Spinal cord (tissue), 9 donors: ENCODE measurements at regions not wholly inside any gene's neighbourhood (a gene's known extent, or its start where the extent isn't known, plus 50 kb on each side); places are given as distances from the start of the nearest gene placed in this dataset.
A peak's percentile ranks its signal among the peaks of the same experiment; 100 is the strongest.
"Not testable (repeated sequence)": the region's sequence is repeated elsewhere in the genome, so short reads cannot be mapped to it uniquely, and the experiment has no call there.

ENCODE experiments used
- DNase-seq, 6 donors: peaks; one replicate each; pipeline versions ENCODE4 v3.0.0 to v3.0.0-alpha.2; 2013 to 2015; ENCODE audit warnings: low spot score in 6 of 6, low read depth in 4 of 6
- H3K27ac ChIP-seq: one replicate; pipeline ENCODE4 v1.5.1; 2013; ENCODE audit warnings: low read depth, low read length, control low read depth
- H3K27me3 ChIP-seq: one replicate; pipeline ENCODE4 v1.6.1; 2013; ENCODE audit warnings: low read length; ENCODE audit not compliant: control insufficient read depth, insufficient read depth
- H3K36me3 ChIP-seq: one replicate; pipeline ENCODE4 v1.6.1; 2013; ENCODE audit warnings: low read length; ENCODE audit not compliant: control insufficient read depth, insufficient read depth
- H3K4me1 ChIP-seq: one replicate; pipeline ENCODE4 v1.6.1; 2013; ENCODE audit warnings: low read length; ENCODE audit not compliant: control insufficient read depth, insufficient read depth
- H3K4me3 ChIP-seq: one replicate; pipeline ENCODE4 v1.5.1; 2013; ENCODE audit warnings: low read depth, low read length, control low read depth
- H3K9me3 ChIP-seq: one replicate; pipeline ENCODE4 v1.6.1; 2013; ENCODE audit warnings: low read length; ENCODE audit not compliant: control insufficient read depth, insufficient read depth
- WGBS: methylation state at CpG from one replicate; pipeline ENCODE4 v1.1.5; 2013; ENCODE audit warnings: missing lambda C conversion rate; ENCODE audit not compliant: insufficient coverage; 5-methylcytosine and 5-hydroxymethylcytosine counted together
- donor health status: healthy.

DNA sequence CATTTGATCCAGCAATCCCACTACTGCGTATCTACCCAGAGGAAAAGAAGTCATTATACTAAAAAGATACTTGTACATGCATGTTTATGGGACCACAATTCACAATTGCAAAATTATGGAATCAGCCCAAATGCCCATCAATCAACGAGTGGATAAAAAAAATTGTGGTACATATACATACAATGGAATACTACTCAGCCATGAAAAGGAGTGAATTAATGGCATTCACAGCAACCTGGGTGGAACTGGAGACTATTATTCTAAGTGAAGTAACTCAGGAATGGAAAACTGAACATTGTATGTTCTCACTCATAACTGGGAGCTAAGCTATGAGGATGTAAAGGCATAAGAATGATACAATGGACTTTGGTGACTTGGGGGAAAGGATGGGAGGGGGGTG lies 227.3 kb downstream of the IGSF11 start:
- not testable (repeated sequence) for H3K27me3 ChIP-seq, DNase-seq, H3K9me3 ChIP-seq, H3K27ac ChIP-seq, H3K4me1 ChIP-seq, H3K4me3 ChIP-seq, H3K36me3 ChIP-seq
- WGBS = no CpG with 5 or more reads among the region's 2 CpGs

- Histone ChIP-seq H3K36me3 (no peaks in the 10 kb centered on the region), H3K9me3 (peaks cover 2% of the 10 kb centered on the region), H3K4me1 (no peaks in the 10 kb centered on the region), H3K4me3 (no peak overlapping the region), H3K27me3 (no peaks in the 10 kb centered on the region), H3K27ac (no peak overlapping the region)
- no peak for DNase-seq
- WGBS = 56% methylated on average over 3 of the region's 6 CpGs
Observed at GRCh38 chr3:118808723-118809122, 225.9 kb downstream of the IGSF11 start.

GRCh38 chr3:118809696-118810498 lies 224.7 kb downstream of the IGSF11 start:
- no peak for DNase-seq
- WGBS = 63% methylated on average over 2 of the region's 9 CpGs
- Histone ChIP-seq H3K4me3 (no peak overlapping the region), H3K4me1 (no peaks in the 10 kb centered on the region), H3K9me3 (peaks cover 2% of the 10 kb centered on the region), H3K27ac (no peak overlapping the region), H3K36me3 (no peaks in the 10 kb centered on the region), H3K27me3 (no peaks in the 10 kb centered on the region)

DNA sequence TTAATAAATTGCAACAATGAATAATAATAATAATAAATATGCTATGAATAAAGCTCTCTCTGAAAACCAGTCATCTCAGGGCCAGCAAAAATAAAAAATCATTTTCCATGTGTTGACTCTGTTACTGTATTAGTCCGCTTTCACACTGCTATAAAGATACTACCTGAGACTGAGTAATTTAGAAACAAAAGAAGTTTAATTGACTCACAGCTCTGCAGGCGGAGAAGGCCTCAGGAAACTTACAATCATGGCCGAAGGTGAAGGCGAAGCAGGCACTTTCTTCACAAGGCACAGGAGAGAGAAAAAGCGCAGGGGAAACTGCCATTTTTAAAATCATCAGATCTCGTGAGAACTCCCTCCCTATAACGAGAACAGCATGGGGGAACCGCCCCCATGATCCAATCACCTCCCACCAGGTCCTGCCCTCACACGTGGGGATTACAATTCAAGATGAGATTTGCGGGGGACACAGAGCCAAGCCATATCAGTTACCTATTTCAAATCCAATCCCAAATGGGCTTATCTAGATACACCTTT lies 224.1 kb downstream of the IGSF11 start:
- H3K4me3 ChIP-seq = no peak overlapping the region
- no peaks in the 10 kb centered on the region for H3K4me1 ChIP-seq
- H3K27ac ChIP-seq = no peak overlapping the region
- H3K9me3 ChIP-seq = peaks cover 2% of the 10 kb centered on the region
- H3K27me3 ChIP-seq = no peaks in the 10 kb centered on the region
- DNase-seq = no peak
- H3K36me3 ChIP-seq = no peaks in the 10 kb centered on the region
- WGBS = 86% methylated on average over 7 of the region's 10 CpGs

GRCh38 chr3:118811236-118811732 lies 223.4 kb downstream of the IGSF11 start:
- peak in 1 of 6 donors; percentile 33 for DNase-seq
- Histone ChIP-seq H3K4me3 (no peak overlapping the region), H3K27me3 (no peaks in the 10 kb centered on the region), H3K4me1 (no peaks in the 10 kb centered on the region), H3K27ac (no peak overlapping the region), H3K9me3 (peaks cover 2% of the 10 kb centered on the region), H3K36me3 (no peaks in the 10 kb centered on the region)
- WGBS = no CpG with 5 or more reads among the region's 3 CpGs

- 69% methylated on average over 2 of the region's 4 CpGs for WGBS
- H3K4me1 ChIP-seq = no peaks in the 10 kb centered on the region
Observed at GRCh38 chr3:118813472-118813871, 221.2 kb downstream of the IGSF11 start.

DNA sequence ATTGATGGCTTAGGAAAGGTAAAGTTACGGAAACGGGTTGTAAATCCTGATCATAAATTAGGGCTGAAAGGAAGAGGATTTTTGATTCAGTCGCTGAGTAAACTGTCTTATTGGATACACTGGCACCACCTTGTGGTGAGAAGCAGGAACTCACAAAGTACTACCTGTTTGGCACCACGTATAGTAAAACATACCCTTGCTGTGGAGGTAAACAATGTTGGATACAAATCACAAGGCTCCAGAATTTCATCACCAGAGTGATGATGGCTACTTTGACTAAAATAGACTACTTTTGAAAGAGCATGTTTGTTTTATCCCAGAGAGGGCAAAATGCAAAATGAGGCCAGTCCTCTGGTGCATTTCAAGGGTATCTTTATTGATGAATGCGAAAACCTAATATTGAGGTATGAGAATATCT lies 216.9 kb downstream of the IGSF11 start:
- H3K27ac ChIP-seq = no peak overlapping the region
- no peaks in the 10 kb centered on the region for H3K27me3 ChIP-seq
- H3K4me1 ChIP-seq = no peaks in the 10 kb centered on the region
- WGBS = 3% methylated on average over 3 of the region's 5 CpGs
- H3K9me3 ChIP-seq = no peaks in the 10 kb centered on the region
- peak in 5 of 6 donors; percentile 50 to 94 (median 68) for DNase-seq
- H3K4me3 ChIP-seq = no peak overlapping the region
- no peaks in the 10 kb centered on the region for H3K36me3 ChIP-seq

More at GRCh38 chr3:118813472-118813871, 221.2 kb downstream of the IGSF11 start:
- Histone ChIP-seq H3K27ac (no peak overlapping the region), H3K27me3 (no peaks in the 10 kb centered on the region), H3K9me3 (no peaks in the 10 kb centered on the region), H3K36me3 (no peaks in the 10 kb centered on the region), H3K4me3 (no peak overlapping the region)
- DNase-seq = peak in 1 of 6 donors; percentile 45

- Histone ChIP-seq H3K4me3 (no peak overlapping the region), H3K27me3 (no peaks in the 10 kb centered on the region), H3K27ac (no peak overlapping the region), H3K4me1 (no peaks in the 10 kb centered on the region), H3K36me3 (no peaks in the 10 kb centered on the region), H3K9me3 (no peaks in the 10 kb centered on the region)
- 65% methylated on average over 1 of the region's 2 CpGs for WGBS
- no peak for DNase-seq
Observed at GRCh38 chr3:118818386-118818785, 216.3 kb downstream of the IGSF11 start.

GRCh38 chr3:118823626-118824025 lies 211.0 kb downstream of the IGSF11 start:
- no peak overlapping the region for H3K4me3 ChIP-seq
- no peak for DNase-seq
- no peaks in the 10 kb centered on the region for H3K27me3 ChIP-seq
- no peaks in the 10 kb centered on the region for H3K4me1 ChIP-seq
- 100% methylated on average over 2 of the region's 2 CpGs for WGBS
- H3K36me3 ChIP-seq = no peaks in the 10 kb centered on the region
- H3K27ac ChIP-seq = no peak overlapping the region
- no peaks in the 10 kb centered on the region for H3K9me3 ChIP-seq

- no peaks in the 10 kb centered on the region for H3K36me3 ChIP-seq
- no peaks in the 10 kb centered on the region for H3K4me1 ChIP-seq
- no peaks in the 10 kb centered on the region for H3K27me3 ChIP-seq
- H3K9me3 ChIP-seq = no peaks in the 10 kb centered on the region
- WGBS = no CpG with 5 or more reads among the region's 3 CpGs
- no peak for DNase-seq
- no peak overlapping the region for H3K4me3 ChIP-seq
- no peak overlapping the region for H3K27ac ChIP-seq
Observed at GRCh38 chr3:118827446-118827845, 207.2 kb downstream of the IGSF11 start.
